ENCODE measurements at regions not wholly inside any gene's neighbourhood (a gene's known extent, or its start where the extent isn't known, plus 50 kb on each side); places are given as distances from the start of the nearest gene placed in this dataset.

DNA sequence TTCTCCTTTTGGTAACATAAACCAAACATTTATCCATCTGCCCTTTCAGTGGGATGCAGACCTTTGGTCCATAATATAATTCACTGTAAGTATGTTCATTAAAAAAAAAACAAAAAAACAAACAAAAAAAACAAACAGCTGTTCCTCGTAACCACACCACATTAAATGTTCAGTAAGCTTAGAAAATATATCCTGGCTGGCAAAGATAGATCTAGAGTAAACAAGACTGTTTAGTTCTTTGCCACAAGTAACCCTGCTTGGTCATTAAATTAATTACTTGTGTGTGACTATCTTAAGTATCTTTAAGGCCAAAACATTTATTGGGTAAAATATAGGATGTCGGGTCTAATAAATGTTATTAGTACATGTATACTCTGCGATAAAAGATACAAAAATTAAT lies 1717.1 kb downstream of the EFNA5 start:
- DNase-seq = no peak
- no peak for TF ChIP-seq POLR2A (IDR thresholded peaks at IDR 0.05)
- TF ChIP-seq, protein P1, sequence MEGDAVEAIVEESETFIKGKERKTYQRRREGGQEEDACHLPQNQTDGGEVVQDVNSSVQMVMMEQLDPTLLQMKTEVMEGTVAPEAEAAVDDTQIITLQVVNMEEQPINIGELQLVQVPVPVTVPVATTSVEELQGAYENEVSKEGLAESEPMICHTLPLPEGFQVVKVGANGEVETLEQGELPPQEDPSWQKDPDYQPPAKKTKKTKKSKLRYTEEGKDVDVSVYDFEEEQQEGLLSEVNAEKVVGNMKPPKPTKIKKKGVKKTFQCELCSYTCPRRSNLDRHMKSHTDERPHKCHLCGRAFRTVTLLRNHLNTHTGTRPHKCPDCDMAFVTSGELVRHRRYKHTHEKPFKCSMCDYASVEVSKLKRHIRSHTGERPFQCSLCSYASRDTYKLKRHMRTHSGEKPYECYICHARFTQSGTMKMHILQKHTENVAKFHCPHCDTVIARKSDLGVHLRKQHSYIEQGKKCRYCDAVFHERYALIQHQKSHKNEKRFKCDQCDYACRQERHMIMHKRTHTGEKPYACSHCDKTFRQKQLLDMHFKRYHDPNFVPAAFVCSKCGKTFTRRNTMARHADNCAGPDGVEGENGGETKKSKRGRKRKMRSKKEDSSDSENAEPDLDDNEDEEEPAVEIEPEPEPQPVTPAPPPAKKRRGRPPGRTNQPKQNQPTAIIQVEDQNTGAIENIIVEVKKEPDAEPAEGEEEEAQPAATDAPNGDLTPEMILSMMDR (IDR thresholded peaks at IDR 0.05) = no peak
- intact Hi-C loops (cut with DNase I) = no loop called here

DNA sequence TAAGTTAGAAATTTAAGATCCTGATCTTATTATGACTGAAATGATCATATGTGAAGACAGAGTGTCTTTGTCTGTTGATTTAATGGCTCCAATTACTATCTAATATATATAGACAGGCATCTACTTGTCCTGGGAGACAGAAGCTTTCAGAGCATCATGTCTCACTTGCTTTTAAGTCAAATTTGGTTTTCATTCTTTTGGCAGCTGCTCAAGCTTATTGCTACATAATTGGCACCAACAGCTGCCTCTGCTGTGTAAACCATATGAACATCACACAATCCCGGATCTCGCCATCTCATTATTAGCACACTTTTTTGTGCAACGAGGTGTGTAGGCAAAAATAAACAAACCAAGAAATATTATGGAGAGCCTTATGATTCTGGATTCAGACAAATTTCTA lies 1717.9 kb downstream of the EFNA5 start:
- intact Hi-C loops (cut with DNase I) = no loop called here
- WGBS, 4 donors = 68 to 77% (median 73%) methylated on average over 3 of the region's 3 CpGs

More for the DNA sequence above, 1717.1 kb downstream of the EFNA5 start:
- no peaks in the 10 kb centered on the region for H3K36me3 ChIP-seq
- no peak for ATAC-seq
- H3K4me3 ChIP-seq = no peak overlapping the region
- H3K27ac ChIP-seq = no peak overlapping the region
- peaks cover 0 to 5% (median 0%) of the 10 kb centered on the region in 12 donors for H3K9me3 ChIP-seq
- no peaks in the 10 kb centered on the region for H3K4me1 ChIP-seq
- 88 to 90% (median 89%) methylated on average over 3 of the region's 3 CpGs for WGBS, 4 donors
- no peaks in the 10 kb centered on the region for H3K27me3 ChIP-seq

GRCh38 chr5:105947461-105947860 lies 1723.3 kb downstream of the EFNA5 start:
- ATAC-seq = no peak
- intact Hi-C loops (cut with DNase I) = no loop called here
- WGBS, 4 donors = 62 to 79% (median 76%) methylated on average over 2 of the region's 2 CpGs

More for the DNA sequence above, 1717.9 kb downstream of the EFNA5 start:
- Histone ChIP-seq H3K27ac (no peak overlapping the region), H3K27me3 (no peaks in the 10 kb centered on the region), H3K9me3 (peaks cover 0 to 5% (median 0%) of the 10 kb centered on the region in 12 donors), H3K4me3 (no peak overlapping the region), H3K4me1 (no peaks in the 10 kb centered on the region), H3K36me3 (no peaks in the 10 kb centered on the region)
- no peak for ATAC-seq
- no peak for DNase-seq
- TF ChIP-seq, protein P1 (IDR thresholded peaks at IDR 0.05) = no peak
- TF ChIP-seq POLR2A (IDR thresholded peaks at IDR 0.05) = no peak

DNA sequence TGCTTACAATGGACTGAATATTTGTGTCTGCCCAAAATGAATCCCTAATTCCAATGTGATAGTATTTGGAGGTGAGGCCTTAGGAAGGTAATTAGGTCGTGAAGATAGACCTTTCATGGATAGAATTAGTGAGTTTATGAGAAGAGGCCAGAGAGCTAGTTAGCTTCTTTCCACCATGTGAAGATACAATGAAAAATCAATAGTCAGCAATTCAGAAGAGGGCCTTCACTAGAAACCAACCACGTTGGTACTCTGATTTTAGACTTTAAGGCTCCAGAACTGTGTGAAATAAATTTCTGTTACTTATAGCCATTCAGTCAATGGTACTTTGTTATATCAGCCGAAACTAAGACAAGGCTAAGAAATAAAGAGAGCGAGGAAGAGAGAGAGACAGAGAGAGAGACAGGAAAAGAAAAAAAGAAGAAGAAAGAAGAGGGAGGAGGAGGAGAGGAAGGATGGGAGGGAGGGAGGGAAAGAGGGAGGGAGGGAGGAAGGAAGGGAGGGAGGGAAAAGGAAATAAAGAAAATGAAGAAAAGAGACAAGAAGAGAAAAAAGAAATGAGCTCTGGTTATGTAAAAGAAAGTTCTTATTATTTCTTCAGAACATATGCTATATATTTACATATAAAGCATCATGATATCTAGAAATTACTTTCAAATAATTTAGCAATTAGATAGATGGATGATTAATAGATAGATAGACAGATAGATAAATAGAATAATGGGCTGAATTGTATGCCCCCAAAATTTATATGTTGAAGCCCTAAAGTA lies 1725.3 kb downstream of the EFNA5 start:
- no peak for ATAC-seq
- WGBS, 4 donors = 81 to 92% (median 84%) methylated on average over 4 of the region's 4 CpGs
- intact Hi-C loops (cut with DNase I) = no loop called here

More at GRCh38 chr5:105947461-105947860, 1723.3 kb downstream of the EFNA5 start:
- H3K9me3 ChIP-seq = peaks cover 0 to 4% (median 0%) of the 10 kb centered on the region in 12 donors
- no peaks in the 10 kb centered on the region for H3K27me3 ChIP-seq
- H3K4me3 ChIP-seq = no peak overlapping the region
- H3K4me1 ChIP-seq = peaks cover 0 to 6% (median 0%) of the 10 kb centered on the region in 12 donors
- no peak overlapping the region for H3K27ac ChIP-seq
- TF ChIP-seq, protein P1 (IDR thresholded peaks at IDR 0.05) = no peak
- TF ChIP-seq POLR2A (IDR thresholded peaks at IDR 0.05) = no peak
- DNase-seq = no peak
- no peaks in the 10 kb centered on the region for H3K36me3 ChIP-seq

More for the DNA sequence above, 1725.3 kb downstream of the EFNA5 start:
- Histone ChIP-seq H3K4me1 (peaks cover 0 to 6% (median 0%) of the 10 kb centered on the region in 12 donors), H3K4me3 (no peak overlapping the region), H3K9me3 (peaks cover 0 to 4% (median 0%) of the 10 kb centered on the region in 12 donors), H3K36me3 (no peaks in the 10 kb centered on the region), H3K27me3 (no peaks in the 10 kb centered on the region), H3K27ac (no peak overlapping the region)
- DNase-seq = no peak
- TF ChIP-seq, protein P1 (IDR thresholded peaks at IDR 0.05) = no peak
- TF ChIP-seq POLR2A (IDR thresholded peaks at IDR 0.05) = no peak
